OCI-LY3 (cell line): ENCODE measurements at regions not wholly inside any gene's neighbourhood (a gene's known extent, or its start where the extent isn't known, plus 50 kb on each side); places are given as distances from the start of the nearest gene placed in this dataset.

Experiments
- H2AFZ ChIP-seq: fragments of 200-600, 300-600 bp; shearing (Covaris generic); 2 replicates; pipeline ENCODE4 v1.6.0; 2014; ENCODE audit warnings: antibody characterized with exemption, low read depth, low read length
- H3K27ac ChIP-seq: fragments of 200-600, 300-600 bp; sonication (generic); 2 replicates; pipeline ENCODE4 v1.5.1; 2014; ENCODE audit warnings: mild to moderate bottlenecking, low read length, moderate library complexity, mixed read lengths
- H3K27me3 ChIP-seq: fragments of 200-600, 300-600 bp; sonication (generic); 2 replicates; pipeline ENCODE4 v1.6.1; 2014; ENCODE audit warnings: low read depth, low read length, mixed read lengths
- H3K36me3 ChIP-seq: fragments of 200-600, 300-600 bp; sonication (generic); replicated peaks from 2 replicates; pipeline ENCODE3; 2014; ENCODE audit warnings: low read depth, low read length, mixed read lengths
- H3K4me1 ChIP-seq: fragments of 300-600, 200-600 bp; sonication (generic); 2 replicates; pipeline ENCODE4 v1.6.1; 2014; ENCODE audit warnings: low read length, mixed read lengths
- H3K4me2 ChIP-seq: fragments of 200-600, 300-600 bp; sonication (generic); 2 replicates; pipeline ENCODE4 v1.6.1; 2014; ENCODE audit warnings: low read length, mixed read lengths
- H3K4me3 ChIP-seq: fragments of 300-600, 200-600 bp; sonication (generic); 2 replicates; pipeline ENCODE4 v1.5.1; 2014; ENCODE audit warnings: antibody characterized with exemption, mild to moderate bottlenecking, low read length, moderate library complexity
- H3K79me2 ChIP-seq: fragments of 300-600, 200-600 bp; shearing (Covaris generic); 2 replicates; pipeline ENCODE4 v1.6.1; 2014; ENCODE audit warnings: mild to moderate bottlenecking, low read length, mixed read lengths
- H3K9ac ChIP-seq: fragments of 300-600, 200-600 bp; shearing (Covaris generic); 2 replicates; pipeline ENCODE4 v1.6.0; 2014; ENCODE audit warnings: mild to moderate bottlenecking, low read length, moderate library complexity
- H3K9me3 ChIP-seq: fragments of 200-600, 300-600 bp; shearing (Covaris generic); 2 replicates; pipeline ENCODE4 v1.6.1; 2014; ENCODE audit warnings: low read length, mixed read lengths; ENCODE audit not compliant: insufficient read depth
- H4K20me1 ChIP-seq: fragments of 200-600, 300-600 bp; sonication (generic); 2 replicates; pipeline ENCODE4 v1.6.1; 2016; ENCODE audit warnings: low read length, mixed read lengths; ENCODE audit not compliant: insufficient read depth
- CTCF ChIP-seq: fragments of 200-600, 300-600 bp; sonication (generic); IDR thresholded peaks from 2 replicates; pipeline ENCODE4 v1.5.1; 2014; ENCODE audit warnings: antibody characterized with exemption, low read length, low read depth
- EZH2phosphoT487 ChIP-seq: fragments of 200-600 bp; shearing (Covaris generic); IDR thresholded peaks from 2 replicates; pipeline ENCODE4 v1.6.1; 2018; ENCODE audit warnings: antibody characterized with exemption, mixed run types, low read depth

DNA sequence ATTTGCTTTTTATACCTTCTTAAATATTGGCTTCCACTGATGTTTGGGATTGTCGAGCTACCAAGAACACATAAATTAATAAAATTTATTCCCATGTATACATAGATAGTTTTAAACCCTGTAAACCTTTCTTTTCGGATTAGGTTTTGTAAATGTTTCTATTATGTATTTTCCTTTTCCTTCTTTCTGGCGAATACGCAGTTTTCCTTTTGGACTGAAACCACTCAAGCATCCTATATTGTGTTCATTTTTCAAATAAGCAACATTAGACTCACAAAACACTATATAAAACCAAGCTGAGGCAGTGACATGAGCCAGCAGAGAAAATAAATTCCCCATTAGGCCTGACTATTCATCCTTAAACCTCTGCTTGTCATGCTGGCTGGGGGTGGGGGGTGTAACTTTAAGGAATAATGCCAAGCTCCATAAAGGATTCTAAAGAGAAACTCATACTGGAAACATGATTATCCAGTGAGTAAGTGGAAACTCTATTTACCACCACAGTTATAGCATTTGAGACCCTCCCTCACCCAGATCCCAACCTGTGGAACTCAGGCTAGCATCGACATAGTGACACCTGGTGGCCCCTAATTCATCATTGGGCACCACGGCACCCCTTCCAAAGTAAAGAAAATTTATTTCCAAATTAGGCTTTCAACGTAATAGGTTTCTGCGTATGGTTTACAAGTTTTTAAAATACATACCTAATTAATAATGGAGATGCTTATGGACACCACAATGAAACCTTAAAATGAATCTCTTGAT lies 86.5 kb upstream of the CELF2 start:
- no peaks in the 10 kb centered on the region for H3K36me3 ChIP-seq
- TF ChIP-seq CTCF: no peak
- no peak for TF ChIP-seq EZH2phosphoT487
- no peak overlapping the region for H3K27ac ChIP-seq
- H3K4me2 ChIP-seq: no peak overlapping the region
- no peak overlapping the region for H3K9ac ChIP-seq
- no peaks in the 10 kb centered on the region for H3K79me2 ChIP-seq
- no peaks in the 10 kb centered on the region for H3K27me3 ChIP-seq
- H2AFZ ChIP-seq: no peak overlapping the region
- no peaks in the 10 kb centered on the region for H3K9me3 ChIP-seq
- H3K4me3 ChIP-seq: no peak overlapping the region
- H3K4me1 ChIP-seq: no peaks in the 10 kb centered on the region
- H4K20me1 ChIP-seq: no peaks in the 10 kb centered on the region

GRCh38 chr10:10935032-10935431 lies 82.6 kb upstream of the CELF2 start:
- Histone ChIP-seq H3K79me2 (no peaks in the 10 kb centered on the region), H3K27ac (no peak overlapping the region), H3K9ac (no peak overlapping the region), H2AFZ (no peak overlapping the region), H3K4me1 (no peaks in the 10 kb centered on the region), H3K4me3 (no peak overlapping the region), H3K4me2 (no peak overlapping the region), H4K20me1 (no peaks in the 10 kb centered on the region), H3K27me3 (no peaks in the 10 kb centered on the region), H3K9me3 (no peaks in the 10 kb centered on the region), H3K36me3 (no peaks in the 10 kb centered on the region)
- TF ChIP-seq CTCF (no peak), EZH2phosphoT487 (no peak)

DNA sequence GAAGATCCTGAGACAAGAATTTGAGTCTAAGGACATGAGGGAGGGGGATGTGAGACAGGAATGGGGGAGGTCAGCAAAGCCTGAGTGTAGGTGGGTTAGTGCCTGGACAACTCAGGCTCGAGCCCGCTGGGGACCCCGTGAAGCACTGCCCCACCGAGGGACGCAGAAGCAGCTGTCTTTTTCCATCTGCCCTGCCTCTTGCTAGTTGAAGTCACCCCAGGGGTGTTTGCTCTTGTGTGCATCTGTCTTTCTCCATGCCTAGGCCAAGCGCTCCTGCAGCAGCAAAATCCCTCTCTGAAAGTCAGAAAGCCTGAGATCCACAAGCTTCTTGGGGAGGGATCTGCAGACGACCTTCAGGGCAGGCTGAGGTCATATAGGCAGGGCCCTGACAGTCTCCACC lies 79.0 kb upstream of the CELF2 start:
- Histone ChIP-seq H3K79me2 (no peaks in the 10 kb centered on the region), H3K4me1 (no peaks in the 10 kb centered on the region), H2AFZ (no peak overlapping the region), H3K27me3 (no peaks in the 10 kb centered on the region), H4K20me1 (no peaks in the 10 kb centered on the region), H3K4me3 (no peak overlapping the region), H3K9ac (no peak overlapping the region), H3K27ac (no peak overlapping the region), H3K9me3 (no peaks in the 10 kb centered on the region), H3K4me2 (no peak overlapping the region), H3K36me3 (no peaks in the 10 kb centered on the region)
- TF ChIP-seq CTCF: no peak
- TF ChIP-seq EZH2phosphoT487: no peak

DNA sequence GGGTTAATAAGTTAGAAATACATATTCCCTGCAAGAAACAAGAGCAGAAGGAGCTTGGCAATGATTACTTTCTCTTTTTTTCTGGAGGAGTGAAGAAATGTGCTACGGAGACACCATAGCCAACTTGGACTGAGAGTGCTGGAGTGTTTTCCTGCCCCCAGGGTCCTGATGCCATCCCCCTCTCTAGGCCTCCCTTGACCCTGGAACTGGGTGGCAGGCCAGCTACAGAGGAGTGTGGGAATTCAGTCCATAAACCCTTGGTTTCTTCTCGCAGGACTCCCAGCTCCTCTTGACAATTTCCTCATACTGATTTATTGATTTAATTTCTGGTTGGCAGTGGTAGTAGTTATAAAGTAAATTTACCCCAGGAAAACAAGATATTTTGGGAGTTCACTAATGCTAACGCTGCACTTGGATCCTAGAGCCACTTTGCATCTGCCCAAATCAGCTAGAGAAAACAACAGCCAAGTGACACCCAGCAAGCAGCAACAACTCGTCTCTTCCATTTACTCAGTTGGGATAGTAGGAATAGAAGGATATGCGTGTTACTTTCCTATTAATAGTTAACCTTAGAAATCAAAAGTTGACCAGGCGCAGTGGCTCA lies 76.4 kb upstream of the CELF2 start:
- TF ChIP-seq EZH2phosphoT487 (no peak), CTCF (no peak)
- Histone ChIP-seq H2AFZ (no peak overlapping the region), H3K79me2 (no peaks in the 10 kb centered on the region), H3K9ac (no peak overlapping the region), H3K27ac (no peak overlapping the region), H3K4me2 (no peak overlapping the region), H3K4me3 (no peak overlapping the region), H3K9me3 (no peaks in the 10 kb centered on the region), H3K4me1 (no peaks in the 10 kb centered on the region), H4K20me1 (no peaks in the 10 kb centered on the region), H3K36me3 (no peaks in the 10 kb centered on the region), H3K27me3 (no peaks in the 10 kb centered on the region)
